ENCODE measurements at regions not wholly inside any gene's neighbourhood (a gene's known extent, or its start where the extent isn't known, plus 50 kb on each side); places are given as distances from the start of the nearest gene placed in this dataset.

- TF ChIP-seq CTCF (conservative IDR thresholded peaks at IDR 0.05; ENCODE audit: low read depth, low read length), result no peak
- no peak for TF ChIP-seq EZH2phosphoT487 (IDR thresholded peaks at IDR 0.05; ENCODE audit: borderline replicate concordance, low read length)
Observed at GRCh38 chr10:31130406-31130805, 98.7 kb upstream of the ZNF438 start.

Data from PC-3 (cell line).